ENCODE measurements at regions not wholly inside any gene's neighbourhood (a gene's known extent, or its start where the extent isn't known, plus 50 kb on each side); places are given as distances from the start of the nearest gene placed in this dataset.

DNA sequence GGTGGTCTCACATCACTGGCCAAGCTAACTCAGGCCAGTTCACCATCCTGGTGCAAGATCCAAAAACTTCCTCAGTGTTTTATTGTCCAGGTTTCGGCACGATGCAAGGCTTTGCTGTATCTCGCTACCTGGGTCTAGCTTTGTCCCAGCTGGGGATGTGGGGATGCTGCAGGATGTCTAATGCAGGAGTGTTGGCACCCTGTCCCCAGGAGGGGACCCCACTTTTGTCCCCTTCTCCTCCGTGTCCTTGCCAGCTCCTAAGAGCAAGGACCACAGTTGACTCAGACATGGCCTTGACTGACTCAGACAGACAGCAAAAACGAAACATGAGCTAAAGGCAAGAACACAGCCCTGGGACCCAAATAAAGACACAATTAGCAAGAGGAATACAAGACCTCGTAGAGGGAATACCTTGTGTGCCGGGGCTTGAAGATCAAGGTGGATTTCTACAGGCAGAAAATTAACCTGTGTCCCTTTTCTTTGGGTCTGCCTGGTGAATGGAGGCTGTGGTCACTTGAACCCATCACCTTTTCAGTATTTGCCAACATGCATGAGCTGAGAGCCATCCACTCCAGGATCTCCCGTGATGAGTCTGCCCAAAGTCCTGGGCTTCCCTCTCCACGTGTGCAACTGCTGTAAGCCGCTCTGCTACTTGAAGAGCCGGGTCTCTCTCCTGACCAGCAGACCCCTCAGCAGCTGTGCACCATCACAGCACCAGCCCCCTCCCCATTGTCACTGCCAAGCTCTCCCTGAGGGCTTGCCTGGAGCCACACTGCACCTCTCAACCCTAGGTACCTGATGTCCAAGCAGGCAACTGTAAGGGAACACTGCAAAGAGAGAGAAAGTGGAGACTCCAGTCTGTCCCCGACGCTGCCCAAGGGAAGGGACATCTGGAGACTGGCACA is 149.5 kb upstream of the ZNF507 start:
- no peak for DNase-seq

DNA sequence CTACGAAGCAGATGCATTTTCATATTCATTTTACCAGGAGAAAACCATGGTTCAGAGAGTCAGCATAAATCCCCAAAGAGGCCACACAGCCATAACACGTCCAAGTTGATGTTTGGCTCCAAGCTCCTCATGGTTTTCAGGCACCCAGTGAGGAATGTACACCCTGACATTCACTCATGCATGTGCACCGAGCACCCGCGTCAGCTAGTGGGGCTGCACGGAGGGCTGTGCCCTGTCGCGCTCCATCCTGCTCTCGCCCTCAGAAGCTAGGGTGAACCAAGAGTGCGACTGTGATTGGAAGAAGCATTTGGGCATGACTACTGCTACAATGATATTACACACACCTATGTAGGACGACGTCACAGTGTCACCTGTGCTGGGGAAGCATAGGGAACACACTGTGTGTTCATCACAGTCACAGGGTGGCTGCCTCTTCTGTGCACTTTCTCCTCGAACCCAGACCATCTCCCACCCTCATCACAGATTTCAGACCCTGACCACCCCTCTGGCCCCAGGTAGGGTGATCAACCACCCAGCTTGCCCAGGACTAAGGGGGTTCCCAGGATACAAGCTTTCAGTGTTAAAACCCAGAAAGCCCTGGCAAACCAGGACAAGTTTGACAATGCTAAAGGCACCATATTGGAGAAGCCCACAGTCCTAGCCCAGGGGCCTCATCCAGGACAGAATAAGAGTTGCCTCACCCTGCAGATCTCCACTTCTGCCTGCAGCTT is 148.6 kb upstream of the ZNF507 start:
- DNase-seq: no peak

DNA sequence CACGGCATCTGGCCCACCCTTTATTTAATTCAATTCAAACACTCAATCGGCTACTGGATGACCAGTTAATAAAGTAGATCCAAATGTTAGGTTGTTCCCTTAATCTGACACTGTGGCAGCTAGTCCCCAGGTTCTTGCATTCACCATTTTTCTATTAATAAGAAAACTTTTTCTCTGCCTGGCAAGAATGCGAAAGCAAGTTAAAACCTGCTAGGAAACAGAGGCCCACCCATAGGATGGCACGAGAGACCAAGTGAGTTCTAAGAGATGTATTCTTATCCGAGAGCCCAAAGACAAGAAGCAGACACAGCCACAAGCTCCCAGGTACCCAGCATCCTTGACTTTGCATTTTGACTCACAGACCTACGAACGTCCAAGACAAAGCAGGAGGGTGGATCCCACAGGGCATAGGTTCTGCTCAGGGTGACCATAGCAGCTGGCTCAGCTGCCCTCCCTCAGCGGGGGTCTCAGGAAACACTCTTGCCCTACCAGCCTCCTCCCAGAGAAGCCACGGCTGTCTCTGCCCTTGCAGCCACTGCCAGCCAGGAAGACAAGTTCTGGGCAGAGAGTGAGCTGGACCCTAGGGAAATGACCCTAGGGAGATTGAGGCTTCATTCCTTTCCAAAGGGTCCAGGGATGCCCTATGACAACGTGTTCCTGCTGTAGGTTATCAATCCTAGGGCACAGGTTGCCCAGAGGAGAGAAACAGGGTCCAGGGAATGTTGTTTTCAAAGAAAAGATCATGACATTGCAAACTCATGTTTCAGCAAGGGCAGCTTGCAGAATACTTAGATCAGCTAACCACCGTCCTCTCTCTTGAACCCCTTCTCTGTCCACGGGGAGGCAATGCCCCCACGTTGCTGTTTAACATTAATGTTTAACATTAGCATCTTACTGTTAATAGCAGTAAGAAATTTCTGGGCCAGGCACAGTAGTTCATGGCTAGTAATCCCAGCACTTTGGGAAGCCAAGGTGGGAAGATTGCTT is 147.2 kb upstream of the ZNF507 start:
- no peak for DNase-seq

DNA sequence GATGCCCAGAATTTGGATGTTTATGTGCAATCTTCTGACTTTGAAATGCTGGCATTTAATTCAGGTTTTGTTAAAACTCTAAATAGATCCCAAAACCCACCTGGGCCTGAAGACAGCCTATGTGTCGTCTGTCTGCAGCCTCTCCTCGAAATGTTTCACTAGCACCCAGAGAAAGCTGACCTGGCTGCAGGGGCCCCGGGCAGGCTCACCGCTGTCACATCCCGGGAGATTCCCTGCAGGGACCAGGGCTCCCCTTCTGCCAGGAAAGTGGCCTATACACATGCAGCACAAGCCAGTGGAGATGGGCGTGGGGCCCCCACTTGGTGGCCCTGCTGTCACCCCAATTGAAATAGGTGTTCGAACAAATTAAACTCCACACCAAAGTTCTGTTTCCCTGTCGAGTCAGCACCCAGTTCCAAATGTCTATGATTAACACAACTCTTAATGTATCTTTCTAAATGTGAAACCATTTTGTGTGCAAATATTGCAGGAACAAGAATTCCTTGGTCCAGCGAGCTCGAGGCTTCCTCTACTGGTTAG is 145.8 kb upstream of the ZNF507 start:
- no peak for DNase-seq

DNA sequence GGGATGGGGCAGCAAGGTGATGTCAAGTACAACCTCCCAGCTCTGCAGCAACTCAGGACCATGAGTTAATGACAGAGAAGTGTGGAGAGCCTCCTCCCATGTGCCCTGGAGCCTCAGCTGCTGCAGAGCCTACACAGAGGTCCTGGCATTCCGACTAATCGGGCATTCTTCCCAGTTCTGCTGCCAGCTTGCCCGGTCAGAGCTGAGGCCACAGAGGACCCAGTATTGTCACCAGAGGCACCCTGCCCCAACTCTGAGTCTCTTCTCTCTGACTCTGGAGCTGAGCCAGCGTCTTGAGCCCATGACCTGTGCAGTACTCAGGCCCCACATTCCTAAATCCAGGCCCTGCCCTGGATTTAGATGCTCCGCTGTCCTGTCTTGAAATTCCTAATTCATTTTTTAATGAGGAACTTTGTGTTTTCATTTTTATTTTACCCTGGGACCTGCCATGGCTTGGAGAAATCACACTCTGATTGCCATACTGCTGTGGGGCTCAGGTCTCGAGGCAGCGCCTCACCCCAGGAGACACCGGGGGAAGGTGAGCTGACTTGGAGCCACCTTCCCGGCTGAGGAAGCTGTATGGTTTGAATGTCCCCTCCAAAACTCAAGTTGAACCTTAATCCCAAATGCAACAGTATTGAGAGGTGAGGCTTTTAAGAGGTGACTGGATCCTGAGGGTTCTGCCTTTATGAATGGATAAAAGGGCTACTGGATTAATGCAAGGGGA is 144.9 kb upstream of the ZNF507 start:
- DNase-seq: no peak

DNA sequence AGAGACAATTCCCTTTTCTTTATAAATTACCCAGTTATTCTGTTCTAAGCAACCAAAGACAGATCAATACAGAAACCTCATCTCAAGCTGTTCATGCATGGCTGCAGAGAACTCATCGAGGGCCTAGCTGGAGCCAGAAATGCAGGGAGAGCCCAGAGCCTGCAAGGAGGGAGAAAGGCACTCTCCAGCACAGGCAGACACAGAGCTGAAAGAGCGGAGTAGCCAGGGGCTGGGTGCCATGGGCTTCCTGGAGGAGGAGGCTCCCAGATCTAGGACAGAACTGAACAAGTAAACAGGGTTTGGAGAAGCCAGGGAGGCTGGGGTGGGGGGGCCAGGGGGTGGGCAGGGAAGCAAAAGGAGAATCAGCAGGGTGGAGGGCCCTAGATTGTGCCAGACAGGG is 144.2 kb upstream of the ZNF507 start:
- DNase-seq: peak; percentile 40

DNA sequence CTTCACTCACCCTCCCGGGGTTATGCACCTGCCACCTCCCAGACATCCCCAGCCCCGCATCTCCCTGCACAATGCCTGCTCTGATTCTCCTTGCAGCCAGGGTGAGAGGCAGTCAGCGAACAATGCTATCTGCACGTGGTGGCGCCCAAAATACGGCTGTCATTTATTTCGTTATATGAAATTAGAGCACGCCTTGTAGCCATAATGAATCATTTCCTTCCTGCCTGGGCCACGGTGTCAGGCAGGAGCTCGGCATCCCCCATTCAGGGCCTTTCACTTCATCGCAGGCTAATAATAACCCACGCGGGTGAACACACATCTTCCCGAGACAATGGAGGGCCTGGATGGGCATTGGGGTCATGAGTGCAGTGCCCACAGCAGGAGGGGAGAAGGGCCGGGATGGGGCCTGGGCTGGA is 143.8 kb upstream of the ZNF507 start:
- DNase-seq: no peak

DNA sequence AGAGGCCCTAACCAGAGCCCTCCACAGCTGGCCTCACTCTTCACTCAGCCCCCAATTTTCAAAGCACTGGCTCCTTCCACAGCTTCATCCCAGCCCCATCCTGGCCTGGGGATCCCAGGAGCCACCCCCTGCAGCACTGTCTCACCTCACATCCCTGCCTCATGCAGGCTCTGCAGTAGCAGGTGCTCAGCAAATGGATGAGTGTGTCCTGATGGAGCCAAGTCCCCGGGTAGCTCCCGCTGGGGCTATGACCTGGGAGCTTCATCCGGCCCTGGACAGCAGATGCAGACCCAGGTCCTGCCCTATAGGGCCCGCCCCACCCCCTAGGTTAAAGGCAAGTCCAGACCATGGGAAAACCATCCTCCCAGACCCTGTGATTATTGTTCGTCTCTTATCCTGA is 143.2 kb upstream of the ZNF507 start:
- no peak for DNase-seq

DNA sequence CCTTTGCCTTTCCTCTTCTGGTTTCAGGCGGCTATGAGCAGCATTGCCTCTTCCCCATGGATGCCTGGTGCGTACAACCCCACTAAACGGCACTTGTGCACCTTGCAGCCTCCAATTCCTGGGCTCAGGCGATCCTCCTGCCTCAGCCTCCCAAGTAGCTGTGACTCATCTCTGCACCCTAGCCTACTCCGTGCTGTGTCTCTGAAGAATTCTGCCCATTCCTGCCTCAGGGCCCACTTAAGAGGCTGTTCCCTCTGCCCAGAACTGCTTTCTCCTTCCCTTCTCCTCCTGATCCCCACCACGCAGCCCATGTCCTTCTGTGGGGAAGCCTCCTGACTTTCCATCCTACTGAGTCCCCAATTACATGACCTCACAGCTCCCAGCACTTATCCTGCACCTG is 142.2 kb upstream of the ZNF507 start:
- no peak for DNase-seq

DNA sequence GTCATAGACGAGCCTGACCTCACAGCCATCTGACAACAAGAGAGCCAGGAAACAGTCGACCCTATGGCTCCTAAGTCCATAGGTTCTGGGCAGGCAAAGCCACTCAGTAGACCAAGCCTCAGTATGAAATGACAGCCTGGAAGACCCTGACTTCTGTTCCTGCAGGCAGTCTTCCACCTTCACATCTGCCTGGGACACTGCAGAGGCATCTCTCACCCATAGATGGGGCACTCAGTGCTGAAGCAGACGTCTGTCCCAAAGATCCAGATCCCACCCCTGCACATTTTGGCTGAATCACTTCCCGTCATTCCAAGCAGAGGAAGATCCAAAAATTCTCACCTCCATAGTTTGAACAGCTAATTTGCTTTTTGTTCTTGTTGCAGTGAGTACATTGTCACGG is 139.3 kb upstream of the ZNF507 start:
- no peak for DNase-seq

DNA sequence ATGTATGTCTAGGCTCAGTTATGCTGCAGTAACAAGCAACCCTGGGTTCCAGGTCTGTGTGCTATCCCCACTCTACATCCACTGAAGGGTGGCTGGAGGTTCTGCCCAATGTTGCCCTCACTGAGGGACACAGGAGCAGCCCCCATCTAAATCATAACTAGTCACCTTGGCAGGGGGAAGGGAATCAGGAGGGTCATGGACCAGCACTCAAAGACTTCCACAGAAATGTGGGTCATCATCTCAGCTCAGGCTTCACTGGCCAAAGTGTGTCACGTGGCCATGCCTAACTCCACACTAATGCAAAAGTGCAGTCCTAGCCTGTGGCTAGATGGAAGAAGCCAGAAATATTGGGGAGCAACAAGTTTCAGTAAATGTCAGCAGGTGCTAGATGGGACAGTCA is 137.3 kb upstream of the ZNF507 start:
- DNase-seq: no peak

DNA sequence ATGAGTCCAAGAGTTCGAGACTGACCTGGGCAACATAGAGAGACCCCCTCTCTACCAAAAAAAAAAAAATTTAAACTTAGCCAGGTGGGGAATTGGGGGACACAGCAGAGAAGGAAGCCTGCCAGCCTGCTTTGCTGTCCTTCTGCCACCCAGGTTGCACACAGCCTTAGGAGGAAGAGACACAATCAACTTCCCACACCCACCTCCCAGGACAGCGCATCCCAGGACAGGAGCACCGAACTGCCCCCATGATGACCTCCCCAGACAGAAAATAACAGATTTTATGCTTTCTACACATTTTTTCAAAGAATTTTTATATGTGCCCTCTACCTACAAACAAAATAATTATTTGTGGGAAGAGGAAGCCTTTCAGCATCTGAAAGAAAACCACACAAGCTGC is 126.0 kb upstream of the ZNF507 start:
- DNase-seq: no peak

DNA sequence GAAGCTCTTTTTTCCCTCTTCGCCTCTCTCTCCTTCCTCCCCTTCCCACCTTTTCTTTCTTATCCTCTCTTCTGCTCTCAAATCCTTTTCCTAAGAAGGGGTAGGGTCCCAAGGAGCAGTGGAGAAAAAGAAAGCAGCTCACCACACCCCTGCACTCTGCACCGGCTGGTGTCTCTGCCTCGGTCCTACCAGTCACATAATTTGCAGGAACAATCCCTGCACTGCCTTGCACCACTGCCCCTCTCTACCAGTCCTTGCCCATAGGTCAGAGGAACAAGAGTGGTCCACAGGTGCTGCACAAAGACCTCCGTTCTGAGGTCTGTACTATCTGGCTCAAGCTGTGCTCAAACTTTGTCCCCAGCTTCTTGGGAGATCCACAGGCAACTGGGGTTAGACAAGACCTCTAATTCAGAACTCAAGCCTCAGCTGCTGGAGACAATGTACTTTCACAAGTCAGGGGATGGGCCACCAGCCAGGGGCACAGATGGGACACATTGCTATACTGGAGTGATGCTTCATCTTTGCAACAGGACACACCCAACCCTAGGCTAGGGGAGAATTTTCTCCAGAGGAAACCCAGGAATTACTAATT is 125.4 kb upstream of the ZNF507 start:
- no peak for DNase-seq

DNA sequence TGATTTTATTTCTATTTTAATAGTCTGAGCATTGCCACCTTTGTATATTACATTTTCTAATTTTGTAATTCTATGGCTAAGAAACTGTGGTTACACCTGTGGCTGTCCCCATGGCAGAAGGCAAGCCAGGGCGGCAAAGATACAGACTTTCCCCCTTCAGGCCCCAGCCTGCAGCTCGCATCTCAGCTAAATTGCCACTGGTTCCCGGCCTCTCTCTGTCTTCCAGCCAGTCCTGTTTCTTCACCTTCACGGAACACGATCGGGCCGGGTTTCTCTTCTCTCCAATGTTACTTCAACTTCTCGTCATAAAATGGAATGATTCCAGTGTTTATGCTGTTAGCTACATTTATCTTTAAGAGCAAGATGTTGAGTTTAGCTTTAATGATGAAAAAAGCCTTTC is 124.5 kb upstream of the ZNF507 start:
- DNase-seq: no peak

DNA sequence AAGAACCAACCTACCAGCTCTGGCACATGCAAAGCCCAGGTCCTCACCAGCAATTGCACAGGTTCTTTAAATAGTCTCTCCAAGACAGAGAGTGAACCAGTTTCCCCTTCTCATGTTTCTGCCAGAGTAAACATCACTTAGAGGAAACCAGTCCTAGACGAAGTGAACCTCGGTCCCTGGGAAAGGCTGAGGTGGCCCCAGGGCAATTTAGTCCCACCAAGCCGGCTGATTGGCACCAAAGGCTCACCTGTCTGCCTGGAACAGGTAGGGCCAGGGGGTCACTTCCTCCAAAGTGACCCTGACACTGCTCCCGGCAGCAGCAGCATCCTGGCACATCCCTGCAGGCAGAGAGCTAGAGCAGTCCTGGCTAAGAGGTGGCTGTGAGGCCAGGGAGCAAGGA is 122.9 kb upstream of the ZNF507 start:
- DNase-seq: peak; percentile 49

DNA sequence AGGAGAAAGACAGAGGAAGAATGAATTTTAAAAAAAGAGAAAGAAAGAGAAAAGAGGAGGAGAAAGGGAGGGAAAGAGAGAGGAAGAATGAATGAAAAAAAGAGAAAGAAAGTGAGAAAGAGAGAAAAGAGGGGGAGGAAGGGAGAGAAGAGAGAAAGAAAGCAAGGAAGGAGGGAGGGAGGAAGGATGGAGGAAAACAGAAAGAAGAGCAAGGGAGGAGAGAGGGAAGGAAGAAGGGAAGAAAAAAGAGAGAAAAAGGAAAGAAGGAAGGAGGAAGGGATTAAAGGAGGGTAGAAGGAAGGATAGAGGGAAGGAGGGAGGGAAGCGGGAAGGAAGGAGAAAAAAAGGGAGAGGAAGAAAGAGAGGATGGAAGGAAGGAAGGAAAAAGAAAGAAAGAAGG is 122.3 kb upstream of the ZNF507 start:
- DNase-seq: no peak

DNA sequence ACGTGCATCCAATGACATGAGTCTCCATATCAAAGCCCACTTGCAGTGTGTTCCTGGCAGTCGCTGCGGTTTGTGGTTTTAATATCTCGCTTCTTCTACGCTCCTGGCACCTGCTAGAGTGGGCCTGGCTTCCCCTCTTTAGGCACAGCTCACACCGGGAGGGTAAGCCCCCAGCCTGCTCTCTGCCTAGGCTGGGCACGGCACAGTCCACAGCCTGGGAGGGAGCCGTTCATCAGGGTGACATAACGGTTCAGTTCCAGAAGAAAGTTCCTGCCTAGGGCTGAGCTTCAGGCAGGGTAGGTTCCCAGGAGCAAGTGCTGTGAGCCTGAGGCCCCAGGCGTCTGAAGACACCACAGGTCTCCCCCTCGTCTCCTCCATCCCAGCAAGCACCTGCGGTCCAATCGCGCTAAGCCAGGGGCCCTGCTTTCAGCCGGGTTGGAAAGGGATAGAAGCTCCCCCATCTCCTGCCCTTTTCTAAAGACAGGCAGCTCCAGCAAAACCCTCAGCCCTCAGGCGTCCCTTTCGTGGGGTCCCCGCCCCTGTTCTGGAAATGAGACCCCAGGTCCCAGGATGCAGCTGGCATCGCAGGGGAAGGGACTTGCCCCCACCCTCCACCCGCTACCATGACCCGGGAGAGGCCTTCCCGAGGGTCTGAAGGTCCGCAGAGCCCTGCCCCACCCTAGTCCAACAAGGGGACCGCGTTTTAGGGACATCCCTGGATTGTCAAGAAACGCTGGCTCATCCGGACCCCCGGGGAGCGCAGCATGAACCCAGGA is 121.6 kb upstream of the ZNF507 start:
- peak; percentile 88 for DNase-seq

DNA sequence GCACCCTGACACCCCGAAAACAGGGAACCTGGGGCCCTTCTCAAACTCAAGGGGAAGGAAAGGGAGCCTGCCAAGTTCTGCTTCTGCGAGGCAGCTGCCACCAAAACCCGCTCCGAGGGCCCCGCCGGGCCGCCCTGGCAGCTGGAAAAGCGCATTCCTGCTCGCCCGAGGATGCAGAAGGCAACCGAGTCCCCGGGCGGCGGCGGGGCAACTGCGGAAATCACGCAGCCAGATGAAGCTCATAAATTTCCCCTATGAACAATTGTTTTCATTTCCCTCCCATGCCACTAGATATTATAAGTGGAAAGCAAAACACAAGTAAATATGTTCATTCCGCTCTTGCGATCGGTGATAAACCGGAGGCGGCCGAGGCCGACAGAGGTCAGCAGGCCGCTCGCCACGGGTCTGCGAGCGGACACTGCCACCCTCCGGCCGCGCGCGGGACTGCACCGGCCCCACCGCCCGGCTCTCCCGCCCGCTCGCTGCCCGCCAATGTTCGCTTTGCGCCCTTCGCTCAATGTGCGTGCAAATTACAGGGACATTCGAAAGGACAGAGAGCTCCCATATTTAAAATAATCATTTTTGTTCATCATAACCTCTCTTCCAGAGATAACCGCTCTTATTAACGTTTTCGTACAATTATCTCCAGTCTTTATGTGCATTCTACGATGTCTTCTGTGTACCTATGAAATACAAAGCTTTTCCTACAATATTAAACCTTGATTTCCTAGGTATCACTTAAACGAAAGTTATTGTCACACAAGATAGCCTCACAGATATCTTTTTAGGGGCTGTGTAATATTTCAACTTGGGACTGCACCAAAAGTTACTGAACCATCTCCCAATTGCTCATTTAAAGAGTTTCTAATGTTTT is 120.8 kb upstream of the ZNF507 start:
- peak; percentile 72 for DNase-seq

DNA sequence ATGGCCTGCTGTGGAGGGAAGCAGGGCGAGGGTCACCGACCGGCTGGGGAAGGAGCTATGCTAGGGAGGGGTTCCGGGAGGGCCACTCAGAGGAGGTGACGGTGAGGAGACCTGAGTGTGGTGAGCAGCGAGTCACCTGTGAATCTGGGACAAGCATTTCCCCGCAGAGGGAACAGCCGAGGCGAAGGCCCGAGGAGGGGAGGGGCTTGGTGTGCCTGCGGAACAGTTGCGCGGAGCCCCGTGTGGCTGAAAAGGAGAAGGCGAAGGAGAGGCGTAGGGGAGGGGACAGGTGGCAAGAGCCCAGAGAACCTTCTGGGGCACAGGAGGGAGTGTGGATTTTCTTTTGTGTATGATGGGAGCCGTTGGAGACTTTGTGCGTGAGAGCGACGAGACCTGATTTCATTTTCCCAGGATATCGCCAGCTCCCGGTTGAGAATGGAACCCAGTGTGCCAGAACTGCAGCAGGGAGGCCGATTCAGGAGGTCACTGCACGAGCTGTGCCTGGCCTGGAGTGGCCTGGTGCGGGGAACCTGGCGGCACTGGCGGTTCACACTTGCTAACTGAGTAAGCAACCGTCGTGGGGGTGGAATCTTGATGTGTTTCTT is 117.7 kb upstream of the ZNF507 start:
- DNase-seq: no peak
